NCI-H748 (cell line): ENCODE measurements at regions not wholly inside any gene's neighbourhood (a gene's known extent, or its start where the extent isn't known, plus 50 kb on each side); places are given as distances from the start of the nearest gene placed in this dataset.

Experiments
- DNase-seq: peaks from one replicate; lab custom pipeline; 2025; ENCODE audit not compliant: unreplicated experiment; lab: John Stamatoyannopoulos, UW

DNA sequence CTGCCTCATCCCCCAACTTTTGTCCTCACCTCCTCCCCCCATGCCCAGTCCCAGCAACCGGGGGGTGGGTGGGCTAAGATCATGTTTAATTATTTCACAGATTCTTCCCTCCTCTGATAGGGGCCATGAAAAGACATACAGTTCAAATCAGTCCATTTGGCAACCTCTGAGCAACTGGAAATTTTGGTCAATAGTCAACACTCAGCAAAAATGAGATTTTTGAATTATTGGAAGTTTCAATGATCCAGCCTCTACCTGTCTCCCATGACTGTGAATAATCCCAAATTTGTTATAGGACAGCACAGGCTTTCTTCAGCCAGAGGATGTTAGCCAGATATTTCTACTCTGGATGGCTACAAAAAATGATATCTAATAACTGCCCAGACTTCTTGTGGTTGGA, 549.9 kb downstream of the TNS1 start:
- no peak for DNase-seq

DNA sequence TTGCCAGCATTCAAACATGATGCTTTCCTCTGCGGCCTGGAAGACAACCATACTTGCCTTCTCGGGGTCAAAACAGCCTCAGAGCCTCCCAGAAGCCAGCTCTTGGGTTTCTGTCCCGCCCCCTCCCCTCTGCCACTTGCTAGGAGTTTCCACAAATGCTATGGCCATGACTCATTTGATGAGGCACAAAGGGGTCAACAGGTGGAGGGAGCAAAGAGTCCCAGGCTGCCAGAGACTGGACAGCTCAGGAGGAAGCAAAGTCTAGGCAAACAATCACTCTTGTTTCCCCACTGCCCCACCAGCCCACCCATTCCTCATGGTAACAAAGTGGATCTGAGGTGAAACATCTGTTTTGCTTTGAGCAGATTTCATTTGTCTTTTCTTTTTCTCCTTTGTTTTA, 551.1 kb downstream of the TNS1 start:
- DNase-seq = no peak

DNA sequence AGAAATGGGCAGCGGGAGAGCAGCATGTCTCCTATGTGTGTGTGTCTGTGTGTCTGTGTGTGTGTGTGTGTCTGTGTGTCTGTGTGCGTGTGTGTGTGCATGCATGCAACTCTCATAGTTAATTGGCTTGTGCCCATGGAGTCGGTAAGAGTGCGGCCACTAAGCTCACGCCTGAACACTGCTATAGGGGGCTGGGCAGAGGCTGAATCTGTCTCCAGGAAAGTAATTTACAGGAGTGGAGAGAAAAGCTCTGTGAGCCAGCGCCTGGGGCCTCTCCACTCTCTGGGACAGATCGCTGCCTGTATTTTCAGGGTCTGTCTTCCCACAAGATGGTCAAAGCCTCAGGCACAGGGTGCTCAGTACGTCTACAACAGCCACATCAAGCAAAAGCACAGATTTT, 553.4 kb downstream of the TNS1 start:
- no peak for DNase-seq

DNA sequence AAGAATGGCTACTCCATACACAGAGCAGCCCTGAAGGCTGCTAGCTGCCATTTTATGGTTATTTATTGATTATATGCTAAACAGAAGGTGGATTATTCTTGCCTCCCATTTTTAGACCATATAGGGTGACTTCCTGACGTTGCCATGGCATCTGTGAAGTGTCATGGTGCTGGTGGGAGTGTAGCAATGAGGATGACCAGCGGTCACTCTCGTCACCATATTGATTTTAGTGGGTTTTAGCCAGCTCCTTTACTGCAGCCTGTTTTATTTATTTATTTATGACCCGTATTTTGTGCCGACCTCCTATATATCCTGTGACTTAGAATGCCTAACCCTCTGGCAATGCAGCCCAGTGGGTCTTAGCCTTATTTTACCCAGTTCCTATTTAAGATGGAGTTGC, 553.9 kb downstream of the TNS1 start:
- no peak for DNase-seq

DNA sequence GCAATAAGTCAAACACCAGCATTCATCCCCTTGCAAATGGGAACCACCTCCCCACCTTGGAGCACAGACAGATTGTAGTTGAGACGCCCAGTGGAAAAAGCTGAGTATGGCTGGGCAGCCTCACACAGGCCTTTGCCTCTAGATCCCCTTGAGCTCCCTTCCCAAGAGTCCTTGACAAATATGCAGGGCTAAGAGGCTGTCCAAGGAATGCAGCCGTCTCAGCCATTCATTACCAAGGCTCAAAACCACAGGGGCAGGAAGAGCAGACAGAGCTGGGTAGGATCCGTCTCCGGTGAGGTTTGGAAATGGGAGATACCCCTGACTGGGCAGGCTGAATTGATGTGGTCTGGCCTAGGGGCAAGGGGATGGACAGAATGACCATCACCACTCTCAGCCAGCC, 557.1 kb downstream of the TNS1 start:
- no peak for DNase-seq

DNA sequence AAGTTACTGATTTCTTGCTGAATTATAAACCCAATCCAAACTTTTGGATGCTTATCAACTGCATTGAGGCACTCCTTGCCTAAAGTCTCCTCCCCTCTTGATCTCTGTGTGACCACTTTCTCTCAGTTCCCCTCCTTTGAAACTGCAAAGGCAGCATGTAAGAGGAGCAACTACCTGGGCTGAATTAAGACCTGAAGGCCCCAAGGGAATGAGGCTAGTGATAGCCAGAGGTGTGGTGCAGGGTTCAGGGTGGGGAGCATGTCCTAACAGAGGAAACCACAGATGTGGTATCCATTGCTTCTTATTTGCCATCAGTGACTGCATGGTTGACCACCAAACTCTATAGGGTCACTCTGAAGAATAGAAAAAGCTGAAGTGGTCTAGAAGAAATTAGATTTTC, 557.9 kb downstream of the TNS1 start:
- no peak for DNase-seq

DNA sequence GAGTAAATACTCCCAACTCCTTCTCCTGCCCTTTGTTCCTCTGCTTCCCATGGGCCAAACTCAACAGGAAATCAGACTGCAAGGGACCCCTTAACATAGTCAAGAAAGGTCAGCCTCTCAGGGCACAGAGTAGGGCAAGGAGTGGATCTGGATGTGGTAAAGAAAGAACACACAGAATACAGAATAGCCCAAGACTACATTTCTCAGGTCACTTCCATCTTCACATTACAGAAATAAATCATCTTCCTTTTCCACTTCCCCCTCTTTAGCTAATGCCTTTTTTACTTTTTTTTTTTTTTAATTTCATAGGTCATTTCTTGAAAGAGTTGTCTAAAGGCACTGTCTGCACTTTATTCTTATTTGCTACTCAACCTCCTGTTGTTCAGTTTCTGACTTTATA, 558.3 kb downstream of the TNS1 start:
- no peak for DNase-seq

DNA sequence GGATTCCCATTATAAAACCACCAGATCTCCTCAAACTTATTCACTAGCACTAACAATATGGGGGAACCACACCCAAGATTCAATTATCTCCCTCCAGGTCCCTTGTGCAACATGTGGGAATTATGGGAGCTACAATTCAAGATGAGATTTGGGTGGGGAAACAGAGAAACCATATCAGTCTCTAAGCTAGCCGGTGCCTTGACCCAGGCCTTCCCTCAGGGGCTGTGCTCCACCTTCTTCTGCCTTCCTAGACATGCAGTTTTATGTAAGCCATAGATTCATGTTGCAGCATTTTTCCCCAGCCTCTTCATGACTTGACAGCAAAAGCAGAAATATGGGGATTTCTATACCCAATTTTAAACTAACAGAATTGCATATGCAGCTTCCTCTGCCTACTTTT, 559.2 kb downstream of the TNS1 start:
- no peak for DNase-seq

DNA sequence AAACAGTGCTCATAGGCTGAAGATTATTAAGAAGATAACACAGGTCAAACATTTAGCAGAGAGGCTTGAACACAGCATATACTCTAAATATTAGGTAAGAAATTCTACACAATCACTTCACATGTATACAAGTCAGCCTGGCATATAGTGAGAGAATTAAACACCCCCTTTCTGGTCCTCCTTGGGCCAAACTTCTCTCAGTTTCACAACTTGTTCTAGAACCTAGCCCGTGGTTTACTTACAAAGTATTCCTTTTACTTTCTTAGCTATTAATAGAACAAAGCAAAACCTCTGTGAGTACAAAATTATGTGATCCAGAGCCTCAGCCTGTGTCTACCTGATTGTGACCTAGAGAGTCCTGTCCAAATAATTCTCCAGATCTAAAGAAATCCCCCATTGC, 562.8 kb downstream of the TNS1 start:
- no peak for DNase-seq

DNA sequence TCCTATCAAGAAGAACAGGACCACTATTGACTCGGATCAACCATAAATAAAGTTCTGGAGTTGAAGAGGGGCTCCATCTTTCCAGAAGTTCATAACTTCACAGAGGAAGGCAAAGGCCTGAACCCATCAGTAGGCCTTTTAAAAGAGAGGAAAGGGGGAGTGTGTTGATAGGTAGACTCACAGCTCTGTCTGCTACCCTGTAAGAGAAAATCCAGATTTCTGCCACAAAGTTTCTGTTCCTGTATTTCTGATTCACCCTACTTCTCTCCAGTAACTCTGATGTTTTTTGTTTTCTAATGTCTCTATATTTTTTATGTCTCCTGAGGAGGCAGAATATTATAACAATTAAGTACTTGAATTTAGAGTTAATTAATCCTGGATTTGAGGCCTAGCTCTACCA, 564.0 kb downstream of the TNS1 start:
- no peak for DNase-seq

DNA sequence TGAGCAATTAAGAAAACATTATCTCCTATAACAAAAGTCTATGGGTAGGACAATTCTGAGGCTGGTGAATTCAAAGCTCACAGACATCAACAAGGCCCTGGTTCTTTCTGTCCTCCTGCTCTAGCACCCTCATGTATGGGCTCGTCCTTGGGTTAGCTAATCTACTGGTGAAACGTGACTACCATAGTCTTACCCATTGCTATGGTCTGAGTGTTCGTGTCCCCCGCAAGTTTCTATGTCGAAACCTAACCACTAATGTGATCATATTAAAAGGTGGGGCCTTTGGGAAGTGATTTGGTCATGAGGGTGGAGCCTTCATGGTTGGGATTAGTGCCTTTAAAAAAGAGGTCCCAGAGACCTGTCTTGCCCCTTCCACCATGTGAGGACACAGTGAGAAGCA, 564.7 kb downstream of the TNS1 start:
- no peak for DNase-seq

DNA sequence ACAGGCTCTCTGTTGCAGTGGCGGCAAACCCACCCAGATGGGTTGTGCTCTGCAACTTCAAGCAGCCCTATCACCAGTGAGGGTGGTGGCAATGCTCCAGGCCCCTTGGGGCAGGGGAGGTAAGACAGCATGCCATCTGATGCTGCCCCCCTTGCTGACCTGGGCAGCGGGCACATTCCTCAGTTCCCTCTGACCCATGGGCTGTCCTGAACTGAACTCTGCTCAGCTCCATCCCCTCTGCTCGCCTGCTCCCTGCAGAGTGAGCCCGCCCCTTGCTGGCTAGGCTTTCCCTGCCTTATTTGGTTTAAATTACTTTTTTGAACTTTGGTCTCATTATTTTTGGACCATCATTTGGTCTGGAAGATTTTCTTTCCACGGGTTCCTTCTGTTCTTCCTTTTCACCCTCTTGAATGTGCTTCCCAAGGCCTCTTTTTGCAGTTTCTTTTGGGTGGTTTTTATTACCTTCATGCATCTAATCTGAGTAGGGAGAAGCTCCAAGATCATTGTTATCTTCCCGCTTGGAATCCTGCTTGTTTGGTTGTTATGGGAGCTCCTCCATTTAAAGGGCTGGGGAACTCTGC, 565.4 kb downstream of the TNS1 start:
- DNase-seq = no peak

DNA sequence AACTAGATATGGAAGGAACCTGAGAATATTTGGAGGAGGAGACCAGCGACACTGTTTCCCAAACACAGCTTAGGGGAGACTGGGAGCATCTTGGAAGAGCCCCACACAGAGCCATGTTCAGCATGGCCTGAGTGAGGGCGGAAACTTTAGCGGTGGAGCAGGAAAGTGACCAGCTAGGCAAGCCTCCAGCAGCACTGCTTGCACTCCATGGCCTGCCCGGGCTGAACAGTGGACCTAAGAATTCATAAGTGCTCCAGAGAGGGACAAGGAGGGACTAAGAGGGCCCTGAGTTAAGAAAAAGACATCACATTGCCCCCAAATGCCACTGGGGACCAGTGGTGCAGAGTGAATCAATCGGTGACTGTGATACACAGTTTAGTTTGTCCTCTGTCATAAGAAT, 566.4 kb downstream of the TNS1 start:
- DNase-seq = no peak

DNA sequence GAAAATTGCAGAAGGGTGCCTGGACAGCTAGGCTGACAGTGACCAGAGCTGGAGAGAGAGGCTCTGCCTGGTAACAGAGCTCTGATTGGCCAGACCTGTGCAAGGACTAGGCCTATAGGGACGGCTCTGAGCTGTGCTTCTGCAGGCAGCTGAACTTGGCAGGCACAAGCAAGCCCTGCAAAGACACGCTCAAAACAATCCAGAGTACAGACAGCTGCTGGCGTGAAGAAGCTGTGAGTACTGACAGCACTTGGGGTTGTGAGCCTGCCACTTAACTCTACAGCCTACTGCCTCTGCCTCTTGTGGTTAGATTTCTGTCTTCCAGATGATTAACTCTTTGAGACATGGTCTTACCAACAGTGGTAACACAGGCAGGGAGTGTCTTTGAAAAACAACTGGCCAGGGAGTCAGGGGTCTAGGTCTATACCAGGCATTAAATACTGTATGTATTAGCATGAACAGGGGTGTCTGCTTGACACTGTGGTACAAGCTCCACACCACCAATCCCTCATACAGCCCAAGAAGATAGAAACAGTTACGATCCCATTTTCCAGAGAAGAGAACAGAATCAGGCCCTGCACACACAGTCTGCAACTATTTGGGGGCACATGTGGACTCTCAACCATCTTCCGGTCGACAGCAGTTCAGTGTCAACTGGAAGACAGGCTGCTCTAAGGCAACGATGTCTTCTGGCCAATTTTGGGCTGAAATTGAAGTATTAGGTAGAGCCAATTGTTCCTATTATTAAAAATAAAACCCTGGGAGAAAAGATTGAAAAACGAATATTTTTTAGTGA, 568.4 kb downstream of the TNS1 start:
- DNase-seq = peak; percentile 88

DNA sequence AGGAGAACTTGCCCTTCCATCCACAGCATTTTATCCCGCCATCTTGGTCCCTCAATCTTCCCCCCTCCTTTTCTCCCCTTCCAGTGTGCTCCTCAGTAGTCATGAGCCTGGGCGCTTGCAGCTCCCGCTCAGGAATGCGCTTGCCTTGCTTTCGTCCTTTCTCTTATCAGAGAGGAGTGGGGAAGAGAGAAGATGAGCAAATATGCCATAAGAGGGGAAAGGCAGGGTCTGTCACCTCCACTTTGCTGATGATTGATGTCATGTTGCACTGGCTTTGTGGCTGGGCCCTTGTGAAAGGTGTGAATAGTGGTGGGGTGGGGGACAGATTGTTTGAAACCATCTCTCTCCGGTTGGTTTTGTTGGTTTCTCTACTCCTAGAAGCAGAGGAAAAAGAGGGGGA, 569.3 kb downstream of the TNS1 start:
- no peak for DNase-seq

DNA sequence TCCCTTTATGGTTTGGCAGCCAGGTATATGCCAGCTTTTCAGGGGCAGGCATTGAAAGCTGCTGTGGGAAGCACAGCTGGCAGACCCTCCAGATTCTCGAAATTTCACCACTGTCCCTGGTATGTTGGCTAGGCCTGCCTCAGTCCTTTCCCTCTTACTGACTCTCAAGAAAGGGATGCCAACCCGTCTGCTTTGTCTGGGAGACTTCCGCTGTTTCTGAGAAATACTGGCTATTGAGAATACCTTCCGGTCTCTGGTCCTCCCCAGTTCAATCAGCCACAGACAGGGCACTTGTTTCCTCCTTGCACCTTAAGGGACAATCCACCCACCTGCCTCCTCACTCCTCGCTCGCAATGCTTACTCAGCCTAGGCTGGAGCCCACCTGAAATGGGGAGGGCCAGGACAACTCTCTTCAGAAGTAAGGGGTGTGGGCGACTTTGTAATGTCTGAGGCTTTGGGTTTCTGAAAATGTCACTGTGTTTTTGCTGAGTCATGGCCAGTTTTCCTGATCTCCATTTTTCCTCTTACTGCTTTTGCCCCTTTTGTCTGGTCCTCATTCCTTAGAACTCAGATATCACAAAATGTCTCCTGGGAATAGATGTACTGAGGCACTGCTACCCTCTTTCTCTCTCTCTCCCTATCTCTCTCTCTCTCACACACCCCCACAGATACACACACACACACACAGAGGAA, 571.1 kb downstream of the TNS1 start:
- DNase-seq = no peak

DNA sequence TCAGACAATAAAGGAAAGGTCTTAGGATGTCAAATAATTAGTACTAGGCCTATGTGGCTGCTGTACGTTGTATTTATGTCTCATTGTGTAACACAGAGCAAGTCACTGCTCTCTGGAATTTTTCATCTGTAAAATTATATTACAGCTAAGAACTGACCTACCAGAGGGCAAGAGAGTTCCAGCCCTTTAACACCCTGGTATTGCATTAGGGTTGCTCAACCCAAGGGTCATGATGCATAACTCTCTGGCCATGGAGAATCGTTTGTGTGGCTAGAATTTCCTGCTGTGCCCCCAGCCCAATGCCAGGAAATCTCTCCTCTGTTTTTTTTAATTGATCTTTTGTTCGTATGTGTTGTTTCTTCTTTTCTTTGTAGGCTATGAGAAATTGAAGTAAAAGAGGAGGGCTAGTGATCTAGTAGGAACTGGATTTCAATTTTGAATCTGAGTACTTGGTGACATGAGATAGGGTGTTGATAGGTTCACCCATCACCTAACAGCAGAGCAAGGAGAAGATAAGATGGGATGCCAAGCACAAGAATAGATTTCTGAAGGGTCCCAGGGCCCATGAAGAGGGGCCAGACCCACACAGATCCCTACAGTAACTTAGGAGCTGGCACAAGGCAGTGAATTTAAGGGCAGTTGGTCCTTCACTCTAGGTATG, 571.2 kb upstream of the TNP1 start:
- DNase-seq = peak; percentile 5

DNA sequence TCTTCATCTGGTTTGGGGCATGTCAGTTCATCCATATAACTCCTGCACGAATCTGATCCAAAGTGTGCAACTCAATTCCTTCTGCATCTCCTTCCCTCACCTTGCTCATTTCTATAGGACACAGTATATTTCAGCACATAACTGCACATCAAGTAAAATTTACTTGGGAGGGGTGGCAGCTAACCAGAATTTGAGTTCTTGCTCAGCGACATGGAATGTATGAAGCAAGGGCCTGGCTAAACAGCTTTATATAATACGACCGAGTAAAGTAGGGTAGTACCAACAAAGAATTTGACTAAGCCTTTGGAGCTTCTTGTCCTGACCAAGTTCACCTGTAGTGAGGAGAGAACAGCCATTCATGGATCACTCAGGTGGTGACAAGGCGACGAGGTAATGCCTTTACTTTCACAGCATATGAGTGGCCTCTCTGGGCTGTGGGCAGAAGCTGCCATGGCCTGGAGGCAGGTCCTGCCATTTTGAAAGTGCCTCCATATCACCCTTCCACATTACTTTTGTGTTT, 570.2 kb upstream of the TNP1 start:
- DNase-seq = no peak

DNA sequence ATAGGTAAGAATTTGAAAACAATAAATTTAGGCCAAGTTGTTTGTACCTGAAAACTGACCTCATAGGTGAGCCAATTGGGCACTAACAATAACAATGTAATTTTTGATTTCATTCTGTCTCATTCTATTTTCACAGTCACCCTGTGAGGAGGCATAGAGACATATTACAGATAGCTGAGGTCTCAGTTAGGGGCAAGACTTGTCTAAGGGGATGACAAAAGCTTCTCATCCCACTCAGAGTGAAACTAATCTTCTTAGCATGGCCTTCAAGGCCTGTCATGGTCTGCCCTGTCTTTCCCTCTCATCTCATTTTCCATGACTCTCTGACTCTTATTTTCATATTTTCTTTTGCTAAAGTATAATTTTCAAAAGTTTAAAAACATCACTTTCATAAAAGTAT, 562.0 kb upstream of the TNP1 start:
- DNase-seq = no peak

DNA sequence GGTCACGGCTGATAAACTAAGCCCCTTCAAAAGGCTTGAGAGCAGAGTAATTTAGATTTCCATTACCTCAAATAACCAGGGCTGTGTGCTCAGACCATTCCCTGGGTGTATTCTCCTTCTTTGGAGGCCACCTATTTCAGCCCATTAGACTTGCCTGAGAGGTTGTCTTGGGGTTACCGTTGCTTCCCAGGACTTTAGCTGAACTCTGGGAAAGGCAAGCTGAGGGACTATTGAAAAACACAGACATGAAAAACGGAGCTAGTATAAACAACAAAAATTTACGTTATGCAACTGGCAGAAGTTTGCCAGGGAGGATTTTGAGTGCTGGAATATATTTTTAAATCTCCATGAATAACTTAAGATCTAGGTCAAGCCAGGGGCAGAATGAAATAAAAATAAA, 561.0 kb upstream of the TNP1 start:
- no peak for DNase-seq

DNA sequence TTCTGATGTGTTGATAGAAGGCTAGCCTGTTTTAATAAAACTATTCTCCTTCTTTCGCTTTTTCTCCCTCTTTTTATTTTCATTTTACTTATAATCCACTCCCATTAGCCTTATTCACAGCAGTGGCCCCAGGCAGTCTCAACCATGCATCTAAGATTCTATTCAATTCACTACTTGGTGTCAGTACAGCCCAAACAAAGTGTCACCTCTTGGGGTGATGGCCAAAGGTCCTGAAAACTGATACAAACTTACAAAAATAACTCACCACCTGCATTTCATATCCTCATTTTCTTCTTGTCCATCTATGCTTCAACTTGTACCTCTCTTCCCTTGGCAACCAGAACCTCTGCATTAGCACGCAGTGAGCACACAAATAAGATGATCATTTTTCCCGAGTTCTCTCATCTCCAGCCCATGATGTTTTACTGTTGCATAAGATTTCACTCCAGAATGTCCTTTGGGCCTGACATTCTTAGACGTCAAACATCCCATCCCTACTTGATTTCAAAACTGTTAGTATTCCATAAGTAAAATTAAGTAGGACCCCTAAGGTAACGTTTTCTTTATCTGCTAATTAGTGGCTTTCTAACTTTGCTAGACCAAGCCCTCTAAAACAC, 559.3 kb upstream of the TNP1 start:
- DNase-seq = no peak
